HG03521 (cell line): ENCODE measurements at regions not wholly inside any gene's neighbourhood (a gene's known extent, or its start where the extent isn't known, plus 50 kb on each side); places are given as distances from the start of the nearest gene placed in this dataset.
"Not testable (repeated sequence)": the region's sequence is repeated elsewhere in the genome, so short reads cannot be mapped to it uniquely, and the experiment has no call there.

Source experiments
- ATAC-seq: cut with Tn5 transposase; IDR thresholded peaks from one replicate; pipeline ENCODE4 v1.9.1; 2021; ENCODE audit warnings: mild to moderate bottlenecking, moderate library complexity; ENCODE audit not compliant: unreplicated experiment

DNA sequence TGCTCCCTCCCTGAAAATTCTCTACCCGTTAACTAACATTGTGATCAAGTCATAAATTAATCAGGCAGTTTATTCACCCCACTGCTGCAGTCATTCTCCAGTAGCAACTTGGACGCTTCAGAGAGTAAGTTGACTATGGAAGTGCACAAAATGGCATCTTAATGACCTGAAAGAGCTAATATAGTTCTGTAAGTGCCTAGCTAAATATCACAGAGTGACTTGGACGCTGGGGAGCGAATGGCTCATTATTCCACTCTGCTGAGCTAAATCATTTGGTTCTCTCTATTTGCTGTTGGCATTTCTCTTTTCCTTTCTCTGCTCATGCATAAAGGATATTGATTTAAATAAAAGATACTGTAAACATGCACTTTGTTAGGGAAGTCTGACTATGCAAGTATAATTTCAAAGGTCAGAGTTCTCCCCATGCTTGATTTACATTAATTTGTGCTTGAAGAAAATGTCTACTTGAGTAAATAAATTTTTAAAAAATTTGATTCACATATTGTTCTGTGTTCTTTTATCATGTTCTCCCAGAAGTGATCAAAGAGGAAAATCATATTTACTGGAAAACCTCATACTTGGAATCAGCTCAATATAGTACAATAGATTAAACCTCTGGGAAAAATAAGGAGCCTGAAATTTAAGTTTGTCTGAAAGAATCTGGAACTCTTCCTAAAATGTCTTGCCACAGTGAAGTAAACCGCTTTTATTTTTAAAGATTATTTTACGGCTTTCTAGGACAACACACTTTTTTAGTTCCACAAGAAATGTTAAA lies 169.5 kb upstream of the HAPLN1 start:
- ATAC-seq, result no peak

DNA sequence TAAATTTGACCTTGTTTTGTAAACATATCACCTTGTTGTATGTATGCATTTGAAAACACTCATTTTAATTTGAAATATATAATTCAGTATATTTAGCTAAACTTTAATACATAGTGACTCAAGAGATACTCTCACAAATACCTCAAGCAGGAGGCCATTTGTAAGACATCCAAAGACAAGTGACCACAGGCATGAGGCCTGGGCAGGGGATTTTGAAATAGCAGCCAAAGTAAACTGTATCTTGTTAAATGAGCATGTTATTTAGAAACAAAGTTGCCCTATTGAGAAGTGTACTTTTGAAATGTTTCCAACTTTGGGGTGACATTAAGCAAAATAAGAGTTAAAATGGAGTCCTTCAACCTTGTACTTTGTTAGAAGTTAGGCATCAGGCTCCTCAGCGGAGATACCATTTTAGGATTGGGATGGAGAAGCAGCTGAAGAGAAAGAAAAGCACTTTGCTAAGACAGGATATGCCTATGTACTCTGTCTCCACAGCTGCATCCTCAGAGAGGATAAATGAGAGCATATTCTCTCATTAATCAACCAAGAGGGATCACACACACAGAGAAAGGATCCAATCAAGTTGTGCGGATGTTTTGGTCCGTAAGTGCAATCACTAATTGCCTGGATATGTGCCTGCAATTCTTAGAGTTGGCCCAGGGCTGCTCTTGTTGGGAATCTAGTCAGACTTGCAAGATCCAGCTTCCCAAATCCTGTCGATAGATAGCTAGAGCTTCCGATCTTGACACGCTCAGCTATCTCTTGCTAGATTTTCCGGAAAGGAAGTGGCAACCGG lies 157.5 kb upstream of the HAPLN1 start:
- no peak for ATAC-seq

DNA sequence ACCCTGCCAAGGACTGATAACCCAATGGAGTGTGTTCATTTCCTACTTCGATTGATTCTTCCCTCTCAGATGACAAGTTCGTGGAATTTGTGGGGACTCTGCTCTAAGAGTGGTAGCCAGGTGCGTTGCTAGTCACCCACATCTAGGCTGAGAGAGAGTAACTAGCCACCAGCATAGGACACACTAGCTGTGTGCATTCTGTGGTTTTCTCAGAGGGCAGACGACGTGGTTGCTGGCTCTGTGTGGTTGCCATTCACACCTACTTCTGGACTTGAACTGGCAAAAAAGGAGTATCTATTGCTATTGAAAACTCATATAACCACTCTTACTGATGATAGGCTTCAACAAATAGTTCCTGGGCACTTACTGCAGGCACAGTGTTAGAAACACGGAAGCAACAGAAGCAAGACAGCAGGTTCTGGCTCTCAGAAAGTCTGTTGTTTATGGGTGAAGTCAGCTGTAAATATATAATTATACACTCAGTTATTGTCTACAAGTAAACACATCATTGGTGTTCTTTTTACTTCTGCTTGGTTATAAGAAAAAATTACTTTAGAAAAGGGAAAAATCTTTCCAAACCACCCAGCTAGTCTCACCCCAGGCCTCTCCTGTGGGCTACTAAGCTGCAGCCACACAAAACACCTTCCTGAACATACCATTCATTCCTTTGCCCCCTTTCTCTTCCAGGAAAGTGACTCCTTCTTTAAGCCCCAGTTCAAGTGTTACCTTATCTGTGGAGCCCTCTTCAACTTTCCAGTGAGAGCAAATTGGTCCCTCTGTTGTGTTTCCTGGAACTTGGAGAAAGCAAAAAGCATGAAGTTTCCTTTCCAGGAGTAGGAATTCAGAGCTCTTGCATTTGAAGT lies 151.1 kb upstream of the HAPLN1 start:
- ATAC-seq, result no peak

DNA sequence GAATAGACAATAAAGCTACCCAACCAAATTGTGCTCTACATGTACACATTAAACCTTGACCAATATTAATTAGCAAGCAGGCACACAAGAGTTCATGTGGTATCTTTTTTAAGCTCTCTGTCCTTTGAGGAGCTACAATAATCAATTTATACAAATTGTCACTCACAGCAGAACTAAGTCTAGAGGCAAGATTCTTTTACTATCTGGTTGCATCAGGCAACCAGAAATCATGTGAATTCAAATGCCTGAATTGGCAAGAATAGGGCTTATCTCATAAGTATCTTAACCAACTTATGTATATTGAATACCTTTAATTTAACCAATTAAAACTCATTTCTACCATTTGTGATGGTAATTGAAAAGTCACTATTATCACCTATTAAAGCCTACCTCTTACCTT lies 145.5 kb upstream of the HAPLN1 start:
- ATAC-seq, result no peak

DNA sequence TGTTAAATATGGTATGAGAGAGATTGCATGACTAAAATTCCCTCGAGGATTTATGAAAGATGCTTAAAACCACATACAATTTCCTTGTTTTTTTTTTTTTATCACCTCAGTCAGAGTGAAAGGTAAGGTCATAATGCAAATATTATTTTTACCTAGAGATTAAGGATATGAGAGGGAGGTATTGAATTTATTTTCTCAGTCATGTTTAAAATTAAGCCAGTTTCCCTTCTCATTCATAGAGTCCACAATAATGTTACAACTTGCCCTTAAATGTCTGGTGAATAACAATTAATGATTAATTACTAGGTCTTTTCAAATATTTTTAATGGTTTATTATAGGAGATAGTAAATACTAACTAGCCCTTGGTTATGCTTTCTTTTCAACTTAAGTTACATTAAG lies 144.9 kb upstream of the HAPLN1 start:
- no peak for ATAC-seq

DNA sequence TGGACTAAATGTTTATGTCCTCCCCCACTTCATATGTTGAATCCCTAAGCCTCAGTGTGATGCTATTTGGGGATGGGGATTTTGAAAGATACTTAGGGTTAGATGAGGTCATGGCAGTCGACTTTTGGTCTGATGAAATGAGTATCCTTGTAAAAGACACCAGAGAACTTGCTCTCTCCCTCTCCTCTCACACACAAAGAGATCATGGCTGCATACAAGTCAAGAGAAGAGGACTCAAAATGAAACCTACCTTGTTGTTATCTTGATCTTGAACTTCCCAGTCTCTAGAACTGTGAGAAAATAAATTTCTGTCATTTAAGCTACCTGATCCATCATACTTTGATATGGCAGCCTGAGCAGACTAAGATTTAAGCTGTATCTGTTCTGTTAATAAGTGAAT lies 144.0 kb upstream of the HAPLN1 start:
- ATAC-seq, result no peak

DNA sequence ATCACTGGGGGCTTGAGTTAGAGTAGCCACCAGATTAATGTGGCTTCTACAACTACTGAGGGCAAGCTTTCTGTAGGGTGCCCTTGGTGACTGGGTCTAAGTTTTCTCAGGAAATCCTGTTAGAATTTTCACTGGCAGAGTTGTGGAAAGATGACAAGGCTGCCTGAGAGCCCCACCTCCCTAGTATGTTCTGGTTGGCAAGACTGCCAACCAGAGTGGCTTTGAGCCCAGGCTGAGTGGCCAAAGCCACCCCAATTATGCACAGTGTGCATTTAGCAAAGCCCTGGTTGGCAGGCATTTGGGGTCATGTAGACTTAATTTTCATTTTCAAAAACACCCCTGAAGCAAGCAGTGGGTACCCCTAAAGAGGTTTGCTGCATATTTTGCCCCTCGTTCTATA lies 136.7 kb upstream of the HAPLN1 start:
- ATAC-seq, result no peak

DNA sequence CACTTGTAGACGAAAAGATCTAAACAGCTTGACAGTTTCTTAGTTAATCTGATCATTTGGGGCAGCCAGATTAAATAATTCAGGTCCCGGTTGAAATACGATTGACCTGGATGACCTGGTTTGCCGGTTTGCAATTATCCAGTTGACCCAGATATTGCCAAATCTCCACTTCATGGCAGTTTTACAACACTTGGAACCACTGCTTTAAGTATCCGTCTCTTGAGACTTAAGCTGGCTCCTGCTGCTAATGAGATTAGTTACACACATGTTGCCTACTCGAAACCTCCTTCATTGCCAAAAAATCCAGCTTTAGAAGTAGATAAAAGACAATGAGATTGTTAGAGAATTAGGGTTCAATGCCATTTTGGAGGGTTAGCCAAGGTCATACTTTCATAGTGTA lies 136.2 kb upstream of the HAPLN1 start:
- ATAC-seq, result no peak

DNA sequence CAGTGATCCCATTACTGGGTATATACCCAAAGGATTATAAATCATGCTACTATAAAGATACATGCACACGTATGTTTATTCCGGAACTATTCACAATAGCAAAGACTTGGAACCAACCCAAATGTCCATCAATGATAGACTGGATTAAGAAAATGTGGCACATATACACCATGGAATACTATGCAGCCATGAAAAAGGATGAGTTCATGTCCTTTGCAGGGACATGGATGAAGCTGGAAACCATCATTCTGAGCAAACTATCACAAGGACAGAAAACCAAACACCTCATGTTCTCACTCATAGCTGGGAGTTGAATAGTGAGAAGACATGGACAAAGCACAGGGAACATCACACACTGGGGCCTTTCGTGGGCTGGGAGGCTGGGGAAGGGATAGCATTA lies 129.8 kb upstream of the HAPLN1 start:
- ATAC-seq, result not testable (repeated sequence)

DNA sequence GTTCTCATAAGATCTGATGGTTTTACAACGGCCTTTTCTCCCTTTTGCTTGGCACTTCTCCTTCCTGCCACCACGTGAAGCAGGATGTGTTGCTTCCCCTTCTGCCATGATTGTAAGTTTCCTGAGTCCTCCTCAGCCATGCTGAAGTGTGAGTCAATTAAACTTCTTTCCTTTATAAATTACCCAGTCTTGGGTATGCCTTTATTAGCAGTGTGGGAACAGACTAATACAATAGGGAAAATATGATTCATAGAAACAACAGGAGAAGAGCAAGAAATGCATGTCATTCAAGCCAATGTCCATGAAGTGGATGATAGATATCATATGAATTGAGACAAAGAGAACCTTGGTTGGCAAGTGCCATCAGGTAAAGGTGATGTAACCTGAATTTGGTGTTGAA lies 128.3 kb upstream of the HAPLN1 start:
- no peak for ATAC-seq

DNA sequence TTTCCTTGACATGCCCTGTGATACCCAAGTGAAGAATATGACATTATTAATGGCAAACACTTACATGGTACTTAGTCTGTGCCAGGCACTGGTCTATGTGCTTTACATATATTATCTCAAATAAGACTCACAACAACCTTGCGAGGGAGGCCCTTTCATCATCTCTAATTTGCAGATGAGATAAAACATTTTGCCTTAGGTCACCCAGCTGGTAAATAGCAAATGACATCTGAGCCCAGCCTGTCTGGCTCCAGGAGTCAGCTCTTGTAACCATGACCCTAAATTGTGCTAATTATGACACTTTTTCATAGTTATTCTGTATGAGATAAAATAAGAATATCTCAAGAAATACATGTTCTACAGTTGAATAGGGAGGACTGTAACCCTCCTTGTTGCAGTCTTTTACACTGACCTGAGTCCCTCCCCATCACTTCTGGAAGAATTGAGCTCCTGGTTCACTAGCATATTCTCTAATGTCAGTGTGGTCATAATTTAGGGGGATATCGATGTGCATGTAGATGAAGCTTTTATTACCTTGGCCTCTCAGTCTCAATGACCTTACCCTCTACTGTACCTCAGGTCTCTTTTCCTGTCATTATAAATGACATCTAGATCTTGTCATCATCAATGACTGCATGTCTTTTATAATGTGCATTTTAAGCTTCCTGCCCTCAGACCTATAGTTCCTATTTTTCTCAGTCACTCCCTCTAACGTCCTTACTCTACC lies 126.1 kb upstream of the HAPLN1 start:
- no peak for ATAC-seq

DNA sequence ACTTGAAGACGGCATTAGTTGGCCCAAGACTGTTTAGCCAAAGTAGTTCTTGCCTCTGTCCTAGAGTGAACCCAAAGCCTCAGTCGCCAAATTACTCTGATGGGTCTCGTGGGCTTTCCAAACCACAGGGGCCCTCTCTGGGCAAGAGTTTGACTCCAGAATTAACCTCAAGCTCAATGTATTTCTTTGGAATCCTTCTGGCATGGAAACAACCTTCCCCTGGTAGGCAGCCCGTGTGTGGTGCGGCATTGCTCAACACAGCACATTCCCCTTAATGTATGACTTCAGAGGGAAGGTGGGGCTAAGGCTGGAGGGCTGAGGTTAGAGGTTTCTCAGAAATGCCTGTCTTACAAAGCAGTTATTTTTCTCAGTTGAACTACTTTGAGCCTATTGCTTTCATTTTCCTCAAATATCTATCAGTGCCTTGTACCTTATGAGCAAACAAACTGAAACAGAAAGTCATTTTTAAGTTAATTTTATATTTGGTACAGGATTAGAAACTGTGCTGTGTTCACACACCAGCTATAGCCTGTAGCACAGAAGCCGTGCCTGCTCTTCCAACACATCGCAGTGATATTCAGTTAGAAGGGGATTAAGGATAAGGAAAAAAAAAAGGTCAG lies 123.9 kb upstream of the HAPLN1 start:
- ATAC-seq, result peak; percentile 99

DNA sequence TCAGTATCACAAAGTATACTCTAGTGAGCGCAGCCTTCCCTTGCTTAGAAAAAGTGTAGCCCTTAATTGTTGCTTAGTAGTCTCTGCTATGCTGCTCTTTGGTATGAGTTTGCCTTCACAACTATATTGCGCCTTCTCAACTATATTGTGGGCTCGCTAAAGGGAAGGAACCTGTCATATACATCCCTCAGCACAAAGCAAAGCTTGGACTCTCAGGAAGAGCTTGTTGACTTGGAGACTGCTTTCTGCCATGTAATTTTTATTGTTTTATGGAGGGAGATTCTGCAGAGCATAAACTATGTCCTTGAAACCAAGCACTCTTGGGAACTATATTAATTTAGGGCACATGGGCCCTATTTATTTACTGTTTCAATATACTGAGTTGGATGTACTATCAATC lies 119.1 kb upstream of the HAPLN1 start:
- ATAC-seq, result no peak

DNA sequence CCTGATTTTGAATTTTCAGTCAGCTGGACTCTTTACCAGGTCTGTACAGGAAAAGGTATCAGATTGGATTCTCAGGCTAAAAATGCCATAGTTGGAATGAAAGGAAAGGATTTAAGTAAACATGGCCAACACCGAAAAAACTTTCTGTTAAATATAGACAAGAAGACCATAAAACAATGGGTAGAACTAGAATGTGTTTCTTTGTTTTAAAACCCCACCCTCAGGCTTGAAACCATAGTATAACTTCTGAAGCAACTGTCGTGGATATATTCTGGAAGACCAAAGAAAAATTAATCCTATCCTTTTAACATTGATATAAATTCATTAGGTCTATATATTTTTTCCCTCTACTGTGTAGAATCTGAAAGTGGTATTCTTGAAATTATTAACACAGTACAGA lies 118.6 kb upstream of the HAPLN1 start:
- no peak for ATAC-seq

DNA sequence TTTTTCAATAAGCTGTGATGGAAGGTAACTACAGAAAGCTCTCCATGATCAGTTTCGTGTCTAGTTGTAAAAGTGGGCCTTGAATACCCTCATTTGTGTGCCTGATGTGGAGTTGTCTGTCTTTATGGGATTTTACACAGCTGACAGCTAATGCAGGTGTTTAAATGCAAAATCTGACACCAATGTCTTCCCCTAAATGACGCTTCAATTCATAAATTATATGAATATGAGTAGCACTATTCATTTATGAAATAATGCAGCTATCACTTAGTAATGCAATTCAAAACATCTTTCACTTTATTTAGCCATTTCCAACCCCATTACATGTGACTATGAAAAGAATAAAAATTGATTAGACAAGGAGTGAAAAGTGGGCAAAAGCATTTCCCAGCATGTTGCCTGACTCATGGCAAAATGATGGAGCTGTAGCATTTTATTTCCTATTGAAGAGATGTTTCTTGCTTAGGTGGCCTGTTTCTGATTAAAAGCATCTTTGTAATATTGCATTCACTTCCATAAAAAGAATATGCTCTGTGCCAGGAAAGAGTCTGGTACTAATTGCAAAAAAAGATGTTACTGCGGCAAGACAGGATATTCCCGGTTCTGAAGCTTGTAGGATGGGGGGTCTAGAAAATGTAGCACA lies 116.7 kb upstream of the HAPLN1 start:
- no peak for ATAC-seq

DNA sequence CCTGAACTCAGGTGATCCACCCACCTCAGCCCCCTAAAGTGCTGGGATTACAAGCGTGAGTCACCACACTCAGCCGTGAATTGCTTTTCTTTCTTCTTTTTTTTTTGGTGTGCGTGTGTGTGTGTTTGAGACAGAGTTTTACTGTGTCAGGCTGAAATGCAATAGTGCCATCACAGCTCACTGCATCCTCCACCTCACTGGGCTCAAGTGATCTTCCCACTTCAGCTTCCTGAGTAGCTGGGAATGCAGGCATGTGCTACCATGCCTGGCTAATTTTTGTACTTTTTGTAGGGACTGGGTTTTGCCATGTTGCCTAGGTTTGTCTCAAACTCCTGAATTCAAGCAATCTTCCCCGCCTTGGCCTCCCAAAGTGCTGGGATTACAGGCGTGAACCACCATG lies 113.7 kb upstream of the HAPLN1 start:
- ATAC-seq, result no peak

DNA sequence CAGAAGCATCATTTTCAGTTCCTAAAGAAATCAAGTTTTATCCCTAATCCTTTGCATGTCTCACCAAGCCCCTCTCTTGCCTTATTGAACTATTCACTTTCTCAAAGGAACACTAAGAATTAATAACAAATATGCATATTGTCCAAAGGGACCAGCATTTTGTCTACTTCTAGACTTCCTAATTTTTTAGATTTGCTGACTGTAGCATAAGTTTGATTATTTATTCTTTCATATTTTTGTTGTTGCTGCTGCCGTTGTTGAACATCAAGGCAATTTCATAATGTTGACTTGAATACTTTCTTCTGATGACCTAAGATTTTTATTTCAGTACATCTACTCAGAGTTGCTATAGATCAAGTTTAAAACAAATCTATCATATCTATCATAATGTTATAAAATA lies 111.2 kb upstream of the HAPLN1 start:
- ATAC-seq, result no peak

DNA sequence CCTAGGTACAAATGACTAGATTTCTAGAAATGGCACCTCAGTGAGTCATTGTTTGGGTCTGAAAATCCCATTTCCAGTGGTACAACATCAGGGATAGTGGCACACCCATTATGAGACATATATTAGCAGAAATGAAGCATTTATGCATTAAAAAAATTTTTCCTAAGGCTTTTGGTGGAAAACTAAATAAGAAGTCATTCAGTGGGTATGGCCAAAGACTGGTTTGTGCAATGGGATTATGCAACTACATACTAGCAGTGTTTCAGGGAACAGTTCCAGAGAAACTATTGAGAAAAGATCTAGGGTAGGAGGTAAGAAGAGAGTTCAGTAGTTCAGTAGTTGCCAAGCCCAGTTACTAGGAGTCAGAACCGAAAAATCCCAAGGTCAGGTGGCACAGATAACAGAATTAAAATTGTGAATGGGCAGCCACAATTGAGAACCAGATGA lies 106.5 kb upstream of the HAPLN1 start:
- no peak for ATAC-seq

DNA sequence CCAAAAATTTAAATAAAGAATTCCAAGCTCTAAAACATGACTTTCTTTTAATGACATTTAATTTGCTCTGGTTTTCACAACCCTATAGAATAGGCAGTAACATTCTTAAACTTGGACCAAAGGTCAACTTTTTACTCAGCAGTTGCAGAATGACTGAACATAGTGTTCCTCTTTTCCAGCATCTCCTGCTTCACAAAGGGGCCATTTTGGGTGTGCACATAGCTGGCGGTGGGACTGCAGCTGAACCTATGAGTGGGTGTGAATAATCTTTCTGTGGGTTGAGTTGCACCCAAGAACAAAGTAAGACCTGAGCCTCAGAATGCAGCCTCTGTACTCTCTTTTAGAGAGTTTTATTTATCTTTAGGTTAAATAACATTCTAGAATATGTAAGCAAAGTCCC lies 96.9 kb upstream of the HAPLN1 start:
- no peak for ATAC-seq

DNA sequence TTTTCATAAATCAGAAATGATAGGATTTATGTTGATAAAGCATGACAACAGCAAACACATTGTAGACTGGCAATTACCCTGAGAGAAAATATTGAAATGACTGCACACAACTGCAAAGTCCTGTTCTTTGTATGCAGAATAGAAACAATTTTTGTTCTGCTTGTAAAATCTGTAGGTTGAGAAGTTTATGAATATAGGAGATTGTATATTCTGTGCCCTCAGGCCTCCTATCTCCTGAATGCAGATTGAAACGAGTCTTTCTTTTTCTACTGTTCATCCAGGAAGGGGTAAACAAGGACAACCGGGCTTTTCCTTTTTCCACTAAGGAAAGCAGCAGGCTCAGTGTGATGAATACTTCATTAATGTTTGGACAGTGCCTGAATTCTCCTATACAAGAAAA lies 95.0 kb upstream of the HAPLN1 start:
- no peak for ATAC-seq
